Stomach (tissue), 4 donors: ENCODE measurements at regions not wholly inside any gene's neighbourhood (a gene's known extent, or its start where the extent isn't known, plus 50 kb on each side); places are given as distances from the start of the nearest gene placed in this dataset.

Source experiments
- CTCF ChIP-seq, 7 experiments: fragments of 450-650 bp in 4 of 7; fragments of 200-600 bp in 3 of 7; sonication (generic) in 3 of 7; IDR thresholded peaks; one replicate each; pipeline ENCODE4 v1.5.1; 2016 to 2019; ENCODE audit warnings: antibody characterized with exemption in 7 of 7, control low read depth in 2 of 7, mild to moderate bottlenecking in 1 of 7
- EP300 ChIP-seq: sonication (generic); formaldehyde crosslinking; IDR thresholded peaks from one replicate; pipeline ENCODE4 v1.6.1; 2017; ENCODE audit warnings: antibody characterized with exemption
- POLR2A ChIP-seq, 4 donors: fragments of 450-650 bp; IDR thresholded peaks; one replicate each; pipeline ENCODE4 v1.6.1; 2016; ENCODE audit warnings: antibody characterized with exemption in 4 of 4, control low read depth in 2 of 4, mild to moderate bottlenecking in 1 of 4, moderate library complexity in 1 of 4

GRCh38 chr19:28051047-28051446 lies 1161.9 kb downstream of the UQCRFS1 start:
- TF ChIP-seq CTCF (IDR thresholded peaks at IDR 0.05) (no peak), POLR2A (IDR thresholded peaks at IDR 0.05) (no peak), EP300 (no peak)
